Smooth muscle cell (in vitro differentiated cells): ENCODE measurements at regions not wholly inside any gene's neighbourhood (a gene's known extent, or its start where the extent isn't known, plus 50 kb on each side); places are given as distances from the start of the nearest gene placed in this dataset.

Experiments used
- DNase-seq: peaks from one replicate; lab custom pipeline; 2025; ENCODE audit not compliant: unreplicated experiment; lab: John Stamatoyannopoulos, UW
- H2AFZ ChIP-seq: fragments of 200-600 bp; sonication (generic); 2 replicates; pipeline ENCODE4 v1.6.0; 2016; ENCODE audit warnings: antibody characterized with exemption, low read depth, mild to moderate bottlenecking
- H3F3A ChIP-seq: fragments of 200-600 bp; sonication (generic); 2 replicates; pipeline ENCODE4 v1.6.0; 2017; ENCODE audit warnings: antibody characterized with exemption, low read depth
- H3K27ac ChIP-seq: fragments of 200-600 bp; sonication (generic); 2 replicates; pipeline ENCODE4 v1.5.1; 2016; ENCODE audit warnings: low read depth, mild to moderate bottlenecking
- H3K27me3 ChIP-seq: fragments of 200-600 bp; sonication (generic); 2 replicates; pipeline ENCODE4 v1.6.1; 2016; ENCODE audit warnings: low read depth, mild to moderate bottlenecking
- H3K36me3 ChIP-seq: fragments of 200-600 bp; sonication (generic); 2 replicates; pipeline ENCODE4 v1.5.1; 2016; ENCODE audit warnings: low read depth
- H3K4me1 ChIP-seq: fragments of 200-600 bp; sonication (generic); 2 replicates; pipeline ENCODE4 v1.5.1; 2016; ENCODE audit warnings: low read depth
- H3K4me2 ChIP-seq: fragments of 200-600 bp; sonication (generic); 2 replicates; pipeline ENCODE4 v1.6.0; 2016; ENCODE audit warnings: mild to moderate bottlenecking
- H3K4me3 ChIP-seq: fragments of 200-600 bp; sonication (generic); 2 replicates; pipeline ENCODE4 v1.5.1; 2016; ENCODE audit warnings: mild to moderate bottlenecking
- H3K79me2 ChIP-seq: fragments of 200-600 bp; sonication (generic); 2 replicates; pipeline ENCODE4 v1.6.0; 2016; ENCODE audit warnings: low read depth, mild to moderate bottlenecking
- H3K9ac ChIP-seq: fragments of 200-600 bp; sonication (generic); 2 replicates; pipeline ENCODE4 v1.6.0; 2016; ENCODE audit warnings: low read depth
- H3K9me3 ChIP-seq: fragments of 200-600 bp; sonication (generic); replicated peaks from 2 replicates; pipeline ENCODE4 v1.5.1; 2016; ENCODE audit warnings: low read depth
- H4K20me1 ChIP-seq: fragments of 200-600 bp; sonication (generic); 2 replicates; pipeline ENCODE4 v1.6.0; 2016; ENCODE audit warnings: low read depth
- WGBS: methylation state at CpG from one replicate; pipeline ENCODE4 v1.1.7; 2016; ENCODE audit warnings: low lambda C conversion rate; 5-methylcytosine and 5-hydroxymethylcytosine counted together
- TF ChIP-seq, protein P1 (sequence below): fragments of 200-600 bp; sonication (generic); IDR thresholded peaks from 2 replicates; pipeline ENCODE4 v1.5.1; 2017; ENCODE audit warnings: borderline replicate concordance, mild to moderate bottlenecking, antibody characterized with exemption; ENCODE audit not compliant: insufficient read depth, poor library complexity, severe bottlenecking

DNA sequence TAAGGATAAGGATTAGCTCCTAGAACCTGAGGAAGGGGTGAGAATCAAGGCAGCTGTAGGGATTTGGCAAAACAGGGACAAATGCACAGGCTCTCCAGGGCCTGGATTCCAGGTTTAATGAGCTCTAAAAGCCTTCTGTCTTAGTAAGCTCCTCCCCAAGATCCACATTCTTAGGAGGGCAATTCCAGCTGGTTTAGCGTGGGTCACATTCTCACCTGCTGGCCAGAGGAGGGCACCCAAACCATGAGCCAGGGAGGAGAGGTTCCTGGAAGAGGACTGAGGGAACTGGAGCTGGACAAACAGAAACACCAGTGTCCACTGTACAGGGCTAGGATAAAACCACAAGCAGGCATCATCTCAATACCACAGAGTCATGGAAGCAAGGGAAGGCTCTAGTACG, 480.0 kb downstream of the CCDC171 start:
- no peaks in the 10 kb centered on the region for H3K27me3 ChIP-seq
- no peak overlapping the region for H3K27ac ChIP-seq
- WGBS, result 68% methylated on average over 2 of the region's 2 CpGs
- H3K9ac ChIP-seq, result no peak overlapping the region
- no peaks in the 10 kb centered on the region for H3K4me1 ChIP-seq
- H3K9me3 ChIP-seq, result no peaks in the 10 kb centered on the region
- H3K4me3 ChIP-seq, result no peak overlapping the region
- H3K36me3 ChIP-seq, result no peaks in the 10 kb centered on the region
- H4K20me1 ChIP-seq, result no peaks in the 10 kb centered on the region
- H2AFZ ChIP-seq, result no peak overlapping the region
- H3K79me2 ChIP-seq, result no peaks in the 10 kb centered on the region
- TF ChIP-seq, protein P1, sequence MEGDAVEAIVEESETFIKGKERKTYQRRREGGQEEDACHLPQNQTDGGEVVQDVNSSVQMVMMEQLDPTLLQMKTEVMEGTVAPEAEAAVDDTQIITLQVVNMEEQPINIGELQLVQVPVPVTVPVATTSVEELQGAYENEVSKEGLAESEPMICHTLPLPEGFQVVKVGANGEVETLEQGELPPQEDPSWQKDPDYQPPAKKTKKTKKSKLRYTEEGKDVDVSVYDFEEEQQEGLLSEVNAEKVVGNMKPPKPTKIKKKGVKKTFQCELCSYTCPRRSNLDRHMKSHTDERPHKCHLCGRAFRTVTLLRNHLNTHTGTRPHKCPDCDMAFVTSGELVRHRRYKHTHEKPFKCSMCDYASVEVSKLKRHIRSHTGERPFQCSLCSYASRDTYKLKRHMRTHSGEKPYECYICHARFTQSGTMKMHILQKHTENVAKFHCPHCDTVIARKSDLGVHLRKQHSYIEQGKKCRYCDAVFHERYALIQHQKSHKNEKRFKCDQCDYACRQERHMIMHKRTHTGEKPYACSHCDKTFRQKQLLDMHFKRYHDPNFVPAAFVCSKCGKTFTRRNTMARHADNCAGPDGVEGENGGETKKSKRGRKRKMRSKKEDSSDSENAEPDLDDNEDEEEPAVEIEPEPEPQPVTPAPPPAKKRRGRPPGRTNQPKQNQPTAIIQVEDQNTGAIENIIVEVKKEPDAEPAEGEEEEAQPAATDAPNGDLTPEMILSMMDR, result no peak
- no peaks in the 10 kb centered on the region for H3F3A ChIP-seq
- H3K4me2 ChIP-seq, result no peak overlapping the region
- no peak for DNase-seq

DNA sequence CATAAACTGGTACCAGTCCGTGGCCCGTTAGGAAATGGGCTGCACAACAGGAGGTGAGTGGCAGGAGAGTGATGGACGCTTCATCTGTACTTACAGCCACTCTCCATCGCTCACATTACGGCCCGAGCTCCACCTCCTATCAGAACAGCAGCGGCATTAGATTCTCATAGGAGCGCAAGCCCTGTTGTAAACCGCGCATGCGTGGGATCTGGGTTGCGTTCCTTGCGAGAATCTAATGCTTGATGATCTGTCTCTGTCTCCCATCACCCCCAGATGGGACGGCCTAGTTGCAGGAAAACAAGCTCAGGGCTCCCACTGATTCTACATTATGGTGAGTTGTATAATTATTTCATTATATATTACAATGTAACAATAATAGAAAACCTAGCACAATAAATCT, 480.4 kb downstream of the CCDC171 start:
- no peak overlapping the region for H3K4me2 ChIP-seq
- no peaks in the 10 kb centered on the region for H3K36me3 ChIP-seq
- no peak overlapping the region for H3K27ac ChIP-seq
- 90% methylated on average over 14 of the region's 14 CpGs for WGBS
- no peak for DNase-seq
- no peaks in the 10 kb centered on the region for H4K20me1 ChIP-seq
- no peaks in the 10 kb centered on the region for H3K9me3 ChIP-seq
- H3F3A ChIP-seq, result no peaks in the 10 kb centered on the region
- H2AFZ ChIP-seq, result no peak overlapping the region
- H3K79me2 ChIP-seq, result no peaks in the 10 kb centered on the region
- no peak overlapping the region for H3K4me3 ChIP-seq
- H3K4me1 ChIP-seq, result no peaks in the 10 kb centered on the region
- TF ChIP-seq, protein P1, result no peak
- H3K27me3 ChIP-seq, result no peaks in the 10 kb centered on the region
- no peak overlapping the region for H3K9ac ChIP-seq

DNA sequence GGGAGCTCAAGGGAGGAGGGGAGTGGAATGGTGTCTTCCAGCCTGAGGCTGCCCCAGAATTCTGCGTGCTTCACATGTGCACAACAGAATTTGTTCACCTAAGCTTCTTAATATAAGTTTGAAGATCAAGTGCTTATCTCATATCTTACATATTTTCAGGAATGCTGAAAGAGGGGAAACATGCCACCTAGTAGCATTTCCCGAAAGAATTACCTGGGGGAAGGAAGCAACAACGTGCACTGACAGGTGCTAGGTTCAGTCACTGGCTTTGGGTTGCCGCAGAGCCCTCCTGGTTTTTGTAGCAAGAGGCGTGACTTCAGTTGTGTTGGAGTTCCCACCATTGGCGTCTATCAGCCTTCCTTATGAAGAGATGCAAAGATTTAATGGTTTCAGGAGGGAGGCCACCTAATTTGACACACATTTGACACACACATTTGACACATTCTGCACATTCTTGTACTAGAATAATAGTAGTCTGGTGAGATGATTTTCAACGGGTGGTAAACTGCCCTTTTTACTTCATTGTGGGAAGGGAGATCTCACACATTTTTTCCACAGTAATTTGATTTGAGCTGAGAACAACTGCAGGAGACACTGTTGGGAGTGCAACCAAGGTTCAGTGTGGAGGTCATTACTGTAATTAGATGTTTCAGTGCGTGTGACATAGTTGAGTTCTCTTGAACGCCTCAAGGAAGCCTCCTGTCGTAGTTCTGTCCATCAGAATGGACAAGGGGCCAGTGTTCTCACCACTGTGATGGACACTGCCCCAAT, 481.3 kb downstream of the CCDC171 start:
- Histone ChIP-seq H3K27me3 (no peaks in the 10 kb centered on the region), H3K27ac (no peak overlapping the region), H3K9ac (no peak overlapping the region), H2AFZ (no peak overlapping the region), H3K4me2 (no peak overlapping the region), H3K4me3 (no peak overlapping the region), H3K36me3 (no peaks in the 10 kb centered on the region), H3K4me1 (peaks cover 2% of the 10 kb centered on the region), H3K9me3 (no peaks in the 10 kb centered on the region), H3K79me2 (no peaks in the 10 kb centered on the region), H3F3A (no peaks in the 10 kb centered on the region), H4K20me1 (no peaks in the 10 kb centered on the region)
- WGBS, result 90% methylated on average over 10 of the region's 10 CpGs
- DNase-seq, result no peak
- TF ChIP-seq, protein P1, result no peak
